CD4-positive, alpha-beta memory T cell (primary cell): ENCODE measurements at regions not wholly inside any gene's neighbourhood (a gene's known extent, or its start where the extent isn't known, plus 50 kb on each side); places are given as distances from the start of the nearest gene placed in this dataset.

Source experiments
- CTCF ChIA-PET: fragments of 350-600 bp; sonication (Branson Sonifier 250); formaldehyde crosslinking; loops from one replicate; lab custom pipeline; 2021; ENCODE audit warnings: inconsistent platforms; ENCODE audit not compliant: partially characterized antibody; lab: Charles Lee
- POLR2A ChIA-PET: fragments of 350-600 bp; sonication (Branson Sonifier 250); formaldehyde crosslinking; loops from one replicate; lab custom pipeline; 2021; ENCODE audit not compliant: partially characterized antibody; lab: Charles Lee
- DNase-seq, 5 donors: peaks; one replicate each; pipeline versions ENCODE4 v3.0.0 to v3.0.0-alpha.2; 2020 to 2022; ENCODE audit warnings: mixed read lengths in 1 of 5
- H3K27ac ChIP-seq: one replicate; pipeline ENCODE4 v1.7.0; 2013; ENCODE audit warnings: low read depth, low read length
- H3K27me3 ChIP-seq: 2 replicates; pipeline ENCODE4 v1.7.0; 2013; ENCODE audit warnings: mild to moderate bottlenecking, low read length, moderate library complexity; ENCODE audit not compliant: insufficient read depth
- H3K36me3 ChIP-seq: 2 replicates; pipeline ENCODE4 v1.7.0; 2013; ENCODE audit warnings: mild to moderate bottlenecking, low read length, moderate library complexity; ENCODE audit not compliant: insufficient read depth
- H3K4me1 ChIP-seq: 2 replicates; pipeline ENCODE4 v1.7.0; 2013; ENCODE audit warnings: mild to moderate bottlenecking, low read length, moderate library complexity; ENCODE audit not compliant: insufficient read depth
- H3K4me3 ChIP-seq, 2 donors: one replicate each; pipeline ENCODE4 v1.7.0; 2013; ENCODE audit warnings: low read length in 2 of 2, mild to moderate bottlenecking in 1 of 2
- H3K9me3 ChIP-seq, 2 donors: one replicate each; pipeline ENCODE4 v1.7.0; 2013; ENCODE audit warnings: low read length in 2 of 2, control low read depth in 1 of 2; ENCODE audit not compliant: control insufficient read depth in 1 of 2
- H3K27ac Mint-ChIP-seq, 7 donors: one replicate each; pipeline ENCODE4 v1.8.0; 2020 to 2021; ENCODE audit warnings: mixed read lengths in 7 of 7, mild to moderate bottlenecking in 6 of 7, inconsistent platforms in 3 of 7, moderate library complexity in 3 of 7
- H3K27me3 Mint-ChIP-seq, 2 donors: one replicate each; pipeline ENCODE4 v1.8.0; 2020 to 2021; ENCODE audit warnings: mixed read lengths in 2 of 2
- H3K36me3 Mint-ChIP-seq, 2 donors: one replicate each; pipeline ENCODE4 v1.8.0; 2020 to 2021; ENCODE audit warnings: mixed read lengths in 2 of 2, inconsistent platforms in 1 of 2, mild to moderate bottlenecking in 1 of 2
- H3K4me1 Mint-ChIP-seq, 4 donors: one replicate each; pipeline ENCODE4 v1.8.0; 2020 to 2021; ENCODE audit warnings: mixed read lengths in 4 of 4, mild to moderate bottlenecking in 1 of 4
- H3K4me3 Mint-ChIP-seq, 8 donors: one replicate each; pipeline ENCODE4 v1.8.0; 2020 to 2021; ENCODE audit warnings: mixed read lengths in 8 of 8, mild to moderate bottlenecking in 7 of 8, moderate library complexity in 6 of 8, inconsistent platforms in 3 of 8
- H3K9me3 Mint-ChIP-seq, 8 donors: one replicate each; pipeline ENCODE4 v1.8.0; 2020 to 2021; ENCODE audit warnings: mixed read lengths in 8 of 8, mild to moderate bottlenecking in 5 of 8, inconsistent platforms in 3 of 8, moderate library complexity in 1 of 8
- intact Hi-C: fragments of 100-400 bp; cut with micrococcal nuclease; formaldehyde crosslinking; loops from one replicate; pipeline ENCODE4 v1.15.1; 2023

GRCh38 chr6:1144842-1145767, 166.8 kb upstream of the FOXQ1 start:
- no peaks in the 10 kb centered on the region for H3K4me1 ChIP-seq
- no peaks in the 10 kb centered on the region for H3K27me3 ChIP-seq
- Mint-ChIP-seq H3K27ac (no peak overlapping the region), H3K27me3 (peaks cover 13 to 23% of the 10 kb centered on the region in 2 donors), H3K9me3 (peaks cover 0 to 2% (median 0%) of the 10 kb centered on the region in 8 donors), H3K4me3 (no peak overlapping the region), H3K36me3 (no peaks in the 10 kb centered on the region), H3K4me1 (no peaks in the 10 kb centered on the region)
- H3K4me3 ChIP-seq, result no peak overlapping the region
- H3K9me3 ChIP-seq, result no peaks in the 10 kb centered on the region
- DNase-seq, result no peak
- no peak overlapping the region for H3K27ac ChIP-seq
- intact Hi-C loops, result no loop called here
- ChIA-PET CTCF (no interaction called here), POLR2A (no interaction called here)
- no peaks in the 10 kb centered on the region for H3K36me3 ChIP-seq

GRCh38 chr6:1143655-1144054, 168.2 kb upstream of the FOXQ1 start:
- Histone ChIP-seq H3K27me3 (no peaks in the 10 kb centered on the region), H3K9me3 (no peaks in the 10 kb centered on the region), H3K4me3 (no peak overlapping the region), H3K36me3 (no peaks in the 10 kb centered on the region), H3K4me1 (no peaks in the 10 kb centered on the region), H3K27ac (no peak overlapping the region)
- DNase-seq, result no peak
- ChIA-PET POLR2A (no interaction called here), CTCF (no interaction called here)
- H3K9me3 Mint-ChIP-seq, result peaks cover 0 to 7% (median 4%) of the 10 kb centered on the region in 8 donors
- H3K36me3 Mint-ChIP-seq, result no peaks in the 10 kb centered on the region
- no peak overlapping the region for H3K4me3 Mint-ChIP-seq
- H3K4me1 Mint-ChIP-seq, result no peaks in the 10 kb centered on the region
- H3K27me3 Mint-ChIP-seq, result peaks cover 13 to 20% of the 10 kb centered on the region in 2 donors
- intact Hi-C loops, result no loop called here
- no peak overlapping the region for H3K27ac Mint-ChIP-seq

- intact Hi-C loops, result no loop called here
- POLR2A ChIA-PET, result no interaction called here
- Histone ChIP-seq H3K36me3 (no peaks in the 10 kb centered on the region), H3K9me3 (no peaks in the 10 kb centered on the region), H3K4me1 (no peaks in the 10 kb centered on the region), H3K27ac (no peak overlapping the region), H3K4me3 (no peak overlapping the region), H3K27me3 (no peaks in the 10 kb centered on the region)
- no peaks in the 10 kb centered on the region for H3K36me3 Mint-ChIP-seq
- CTCF ChIA-PET, result no interaction called here
- H3K4me1 Mint-ChIP-seq, result no peaks in the 10 kb centered on the region
- no peak for DNase-seq
- no peak overlapping the region for H3K4me3 Mint-ChIP-seq
- H3K9me3 Mint-ChIP-seq, result peaks cover 0 to 5% (median 4%) of the 10 kb centered on the region in 8 donors
- H3K27me3 Mint-ChIP-seq, result peaks cover 7 to 8% of the 10 kb centered on the region in 2 donors
- H3K27ac Mint-ChIP-seq, result no peak overlapping the region
Measured at GRCh38 chr6:1139155-1139890, 172.6 kb upstream of the FOXQ1 start.

- Mint-ChIP-seq H3K27me3 (peaks cover 4 to 6% of the 10 kb centered on the region in 2 donors), H3K27ac (no peak overlapping the region), H3K4me3 (no peak overlapping the region), H3K4me1 (no peaks in the 10 kb centered on the region), H3K9me3 (peaks cover 0 to 5% (median 4%) of the 10 kb centered on the region in 8 donors), H3K36me3 (no peaks in the 10 kb centered on the region)
- ChIA-PET POLR2A (no interaction called here), CTCF (interaction anchor here (0.6 kb wide), 1 partner anchor 27 kb away, joined by 3 read pairs; no protein-coding TSS in a partner anchor)
- H3K27me3 ChIP-seq, result no peaks in the 10 kb centered on the region
- H3K9me3 ChIP-seq, result no peaks in the 10 kb centered on the region
- no peaks in the 10 kb centered on the region for H3K4me1 ChIP-seq
- no peak overlapping the region for H3K4me3 ChIP-seq
- DNase-seq, result no peak
- H3K36me3 ChIP-seq, result no peaks in the 10 kb centered on the region
- intact Hi-C loops, result no loop called here
- H3K27ac ChIP-seq, result no peak overlapping the region
Measured at GRCh38 chr6:1137849-1138248, 174.0 kb upstream of the FOXQ1 start.

GRCh38 chr6:1136827-1137226, 175.1 kb upstream of the FOXQ1 start:
- CTCF ChIA-PET, result no interaction called here
- intact Hi-C loops, result no loop called here
- Histone ChIP-seq H3K36me3 (no peaks in the 10 kb centered on the region), H3K27ac (no peak overlapping the region), H3K27me3 (no peaks in the 10 kb centered on the region), H3K4me1 (no peaks in the 10 kb centered on the region), H3K4me3 (no peak overlapping the region), H3K9me3 (no peaks in the 10 kb centered on the region)
- Mint-ChIP-seq H3K4me3 (no peak overlapping the region), H3K36me3 (no peaks in the 10 kb centered on the region), H3K4me1 (no peaks in the 10 kb centered on the region), H3K27me3 (peaks cover 6% of the 10 kb centered on the region in 2 donors), H3K9me3 (peaks cover 0 to 5% (median 4%) of the 10 kb centered on the region in 8 donors), H3K27ac (no peak overlapping the region)
- POLR2A ChIA-PET, result no interaction called here
- no peak for DNase-seq

GRCh38 chr6:1136415-1136774, 175.5 kb upstream of the FOXQ1 start:
- peaks cover 9 to 10% of the 10 kb centered on the region in 2 donors for H3K27me3 Mint-ChIP-seq
- Histone ChIP-seq H3K36me3 (no peaks in the 10 kb centered on the region), H3K4me1 (no peaks in the 10 kb centered on the region), H3K27ac (no peak overlapping the region), H3K27me3 (no peaks in the 10 kb centered on the region), H3K9me3 (no peaks in the 10 kb centered on the region), H3K4me3 (no peak overlapping the region)
- CTCF ChIA-PET, result no interaction called here
- no peak for DNase-seq
- H3K4me1 Mint-ChIP-seq, result no peaks in the 10 kb centered on the region
- POLR2A ChIA-PET, result no interaction called here
- intact Hi-C loops, result no loop called here
- H3K4me3 Mint-ChIP-seq, result no peak overlapping the region
- no peaks in the 10 kb centered on the region for H3K36me3 Mint-ChIP-seq
- H3K27ac Mint-ChIP-seq, result no peak overlapping the region
- H3K9me3 Mint-ChIP-seq, result peaks cover 0 to 5% (median 4%) of the 10 kb centered on the region in 8 donors

GRCh38 chr6:1135726-1136414, 176.0 kb upstream of the FOXQ1 start:
- intact Hi-C loops, result no loop called here
- Histone ChIP-seq H3K36me3 (no peaks in the 10 kb centered on the region), H3K9me3 (no peaks in the 10 kb centered on the region), H3K4me1 (no peaks in the 10 kb centered on the region), H3K27me3 (no peaks in the 10 kb centered on the region), H3K27ac (no peak overlapping the region), H3K4me3 (no peak overlapping the region)
- Mint-ChIP-seq H3K4me3 (no peak overlapping the region), H3K9me3 (peaks cover 0 to 5% (median 4%) of the 10 kb centered on the region in 8 donors), H3K27me3 (peaks cover 10% of the 10 kb centered on the region in 2 donors), H3K4me1 (no peaks in the 10 kb centered on the region), H3K36me3 (no peaks in the 10 kb centered on the region), H3K27ac (no peak overlapping the region)
- no peak for DNase-seq
- POLR2A ChIA-PET, result no interaction called here
- CTCF ChIA-PET, result no interaction called here
